PC-3 (cell line): ENCODE measurements at regions not wholly inside any gene's neighbourhood (a gene's known extent, or its start where the extent isn't known, plus 50 kb on each side); places are given as distances from the start of the nearest gene placed in this dataset.

ENCODE experiments used
- EZH2 ChIP-seq: fragments of 300-600 bp; sonication (generic); IDR thresholded peaks from one replicate; pipeline ENCODE4 v1.6.1; 2017; ENCODE audit warnings: antibody characterized with exemption, mild to moderate bottlenecking, low read length; ENCODE audit not compliant: unreplicated experiment
- TF ChIP-seq, protein P1 (sequence below): fragments of 300-600 bp; sonication (generic); conservative IDR thresholded peaks from 2 replicates; pipeline ENCODE4 v1.5.1; 2017; ENCODE audit warnings: antibody characterized with exemption, low read depth, mild to moderate bottlenecking, low read length

DNA sequence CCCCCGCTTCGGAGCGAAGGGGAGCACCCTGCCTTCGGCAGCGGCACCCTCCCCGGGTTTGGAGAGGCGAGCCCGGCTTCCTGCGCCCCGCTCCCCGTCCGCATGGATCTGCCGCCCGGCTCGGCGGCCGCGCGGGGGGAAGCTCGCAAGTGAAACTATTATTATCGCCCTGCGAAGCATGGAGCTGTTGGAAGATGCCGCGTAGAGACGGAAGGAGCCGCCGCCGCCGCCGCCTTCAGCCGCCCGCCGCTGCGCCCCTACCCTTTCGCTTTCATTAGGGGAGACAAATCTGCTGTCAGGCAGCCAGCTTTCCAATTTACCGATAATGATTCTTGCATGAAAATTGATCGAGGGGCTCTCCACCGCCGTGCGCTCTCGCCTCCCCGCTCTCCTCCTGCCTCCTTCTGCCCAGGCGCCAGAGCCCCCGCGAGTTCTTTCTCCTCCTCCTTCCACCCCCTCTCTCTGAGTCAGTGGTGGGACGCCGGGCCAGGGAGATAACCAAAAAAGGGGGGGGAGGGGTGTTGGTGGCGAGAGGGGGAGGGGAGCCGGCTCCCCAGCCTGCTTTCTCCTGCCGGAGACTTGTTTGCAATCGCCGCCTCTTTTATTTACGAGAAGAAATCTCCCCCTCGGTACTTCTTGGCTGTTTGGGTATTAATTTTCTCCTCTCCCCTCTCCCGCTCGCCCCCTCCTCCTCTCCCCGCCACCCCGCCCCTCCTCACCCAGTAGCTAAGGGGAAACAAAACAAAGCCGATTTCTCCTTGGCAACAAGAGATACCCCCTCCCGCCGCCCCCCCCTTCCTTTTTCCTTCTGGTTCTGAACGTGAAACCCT, 58.0 kb upstream of the GSE1 start:
- TF ChIP-seq, protein P1, sequence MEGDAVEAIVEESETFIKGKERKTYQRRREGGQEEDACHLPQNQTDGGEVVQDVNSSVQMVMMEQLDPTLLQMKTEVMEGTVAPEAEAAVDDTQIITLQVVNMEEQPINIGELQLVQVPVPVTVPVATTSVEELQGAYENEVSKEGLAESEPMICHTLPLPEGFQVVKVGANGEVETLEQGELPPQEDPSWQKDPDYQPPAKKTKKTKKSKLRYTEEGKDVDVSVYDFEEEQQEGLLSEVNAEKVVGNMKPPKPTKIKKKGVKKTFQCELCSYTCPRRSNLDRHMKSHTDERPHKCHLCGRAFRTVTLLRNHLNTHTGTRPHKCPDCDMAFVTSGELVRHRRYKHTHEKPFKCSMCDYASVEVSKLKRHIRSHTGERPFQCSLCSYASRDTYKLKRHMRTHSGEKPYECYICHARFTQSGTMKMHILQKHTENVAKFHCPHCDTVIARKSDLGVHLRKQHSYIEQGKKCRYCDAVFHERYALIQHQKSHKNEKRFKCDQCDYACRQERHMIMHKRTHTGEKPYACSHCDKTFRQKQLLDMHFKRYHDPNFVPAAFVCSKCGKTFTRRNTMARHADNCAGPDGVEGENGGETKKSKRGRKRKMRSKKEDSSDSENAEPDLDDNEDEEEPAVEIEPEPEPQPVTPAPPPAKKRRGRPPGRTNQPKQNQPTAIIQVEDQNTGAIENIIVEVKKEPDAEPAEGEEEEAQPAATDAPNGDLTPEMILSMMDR, result no peak
- TF ChIP-seq EZH2, result no peak
